ENCODE measurements at regions not wholly inside any gene's neighbourhood (a gene's known extent, or its start where the extent isn't known, plus 50 kb on each side); places are given as distances from the start of the nearest gene placed in this dataset.

GRCh38 chr1:59061876-59062275 is 235.0 kb upstream of the FGGY start:
- TF ChIP-seq CTCF (IDR thresholded peaks at IDR 0.05): no peak
- TF ChIP-seq POLR2A (IDR thresholded peaks at IDR 0.05): peak in 1 of 2 donors; percentile 66
